Gastroesophageal sphincter (tissue), 3 donors: ENCODE measurements at regions not wholly inside any gene's neighbourhood (a gene's known extent, or its start where the extent isn't known, plus 50 kb on each side); places are given as distances from the start of the nearest gene placed in this dataset.

Experiments used
- POLR2A ChIP-seq, 2 donors: fragments of 450-650 bp; IDR thresholded peaks; one replicate each; pipeline ENCODE4 v1.6.1; 2017; ENCODE audit warnings: antibody characterized with exemption in 2 of 2, mild to moderate bottlenecking in 2 of 2, moderate library complexity in 1 of 2
- POLR2AphosphoS5 ChIP-seq: sonication (generic); formaldehyde crosslinking; IDR thresholded peaks from one replicate; pipeline ENCODE4 v1.6.1; 2017; ENCODE audit warnings: antibody characterized with exemption
- TF ChIP-seq, protein P1 (sequence below), 4 experiments: fragments of 200-600 bp in 2 of 4; fragments of 450-650 bp in 2 of 4; sonication (generic) in 1 of 4; IDR thresholded peaks; one replicate each; pipeline ENCODE4 v1.5.1; 2017 to 2019; ENCODE audit warnings: antibody characterized with exemption in 4 of 4, mild to moderate bottlenecking in 2 of 4, moderate library complexity in 2 of 4

DNA sequence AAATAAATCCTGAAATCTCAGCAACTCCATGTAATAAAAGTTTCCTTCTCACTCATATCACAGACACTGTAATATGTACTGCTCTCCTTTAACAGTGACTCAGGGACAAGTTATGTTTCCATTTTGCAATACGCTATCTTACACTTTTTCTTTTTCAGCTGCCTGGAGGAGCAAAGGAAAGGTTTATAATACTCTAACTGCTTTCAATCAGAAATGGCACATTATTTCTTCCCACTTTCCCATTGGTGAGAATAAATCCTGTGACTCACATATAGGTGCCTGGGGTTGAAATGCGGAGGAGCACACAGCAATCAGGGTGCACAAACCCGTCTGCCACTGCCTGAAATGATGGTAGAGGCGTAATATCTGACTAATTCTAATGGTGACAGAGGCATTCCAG lies 186.6 kb downstream of the HINT1 start:
- TF ChIP-seq, protein P1, sequence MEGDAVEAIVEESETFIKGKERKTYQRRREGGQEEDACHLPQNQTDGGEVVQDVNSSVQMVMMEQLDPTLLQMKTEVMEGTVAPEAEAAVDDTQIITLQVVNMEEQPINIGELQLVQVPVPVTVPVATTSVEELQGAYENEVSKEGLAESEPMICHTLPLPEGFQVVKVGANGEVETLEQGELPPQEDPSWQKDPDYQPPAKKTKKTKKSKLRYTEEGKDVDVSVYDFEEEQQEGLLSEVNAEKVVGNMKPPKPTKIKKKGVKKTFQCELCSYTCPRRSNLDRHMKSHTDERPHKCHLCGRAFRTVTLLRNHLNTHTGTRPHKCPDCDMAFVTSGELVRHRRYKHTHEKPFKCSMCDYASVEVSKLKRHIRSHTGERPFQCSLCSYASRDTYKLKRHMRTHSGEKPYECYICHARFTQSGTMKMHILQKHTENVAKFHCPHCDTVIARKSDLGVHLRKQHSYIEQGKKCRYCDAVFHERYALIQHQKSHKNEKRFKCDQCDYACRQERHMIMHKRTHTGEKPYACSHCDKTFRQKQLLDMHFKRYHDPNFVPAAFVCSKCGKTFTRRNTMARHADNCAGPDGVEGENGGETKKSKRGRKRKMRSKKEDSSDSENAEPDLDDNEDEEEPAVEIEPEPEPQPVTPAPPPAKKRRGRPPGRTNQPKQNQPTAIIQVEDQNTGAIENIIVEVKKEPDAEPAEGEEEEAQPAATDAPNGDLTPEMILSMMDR (IDR thresholded peaks at IDR 0.05), result no peak
- TF ChIP-seq POLR2AphosphoS5, result no peak
- no peak for TF ChIP-seq POLR2A (IDR thresholded peaks at IDR 0.05)
